ENCODE measurements at regions not wholly inside any gene's neighbourhood (a gene's known extent, or its start where the extent isn't known, plus 50 kb on each side); places are given as distances from the start of the nearest gene placed in this dataset.

DNA sequence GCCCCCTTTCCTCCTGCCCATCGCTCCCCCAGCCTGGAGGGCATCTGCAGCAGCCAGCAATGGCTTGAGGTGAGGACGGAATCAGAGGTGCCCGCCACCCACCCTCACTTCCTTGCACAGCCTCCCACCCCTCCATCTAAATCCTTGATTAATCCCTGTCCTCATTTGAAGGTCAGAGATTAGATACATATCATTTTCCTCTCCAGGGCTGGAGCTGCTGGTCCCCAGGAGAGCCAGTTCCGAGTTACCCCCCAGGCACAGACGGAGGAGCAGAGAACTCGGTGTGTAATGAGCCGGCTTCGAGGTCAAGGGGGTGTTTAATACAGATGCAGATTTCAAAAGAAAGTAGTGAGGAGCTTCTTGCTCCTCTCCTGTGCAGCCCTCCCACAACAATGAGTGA, 542.1 kb downstream of the MN1 start:
- no peak for FAIRE-seq
- POLR2A ChIA-PET (ENCODE audit: partially characterized antibody), result no interaction called here

More for the DNA sequence above, 542.1 kb downstream of the MN1 start:
- TF ChIP-seq TCF12 (IDR thresholded peaks at IDR 0.05; ENCODE audit: low read depth, low read length), result no peak
- no peak for TF ChIP-seq JUN (IDR thresholded peaks at IDR 0.05; ENCODE audit: low read depth, low read length)
- no peak for TF ChIP-seq CHD2 (IDR thresholded peaks at IDR 0.05; ENCODE audit: low read length)
- no peak for TF ChIP-seq EGR1 (IDR thresholded peaks at IDR 0.05; ENCODE audit: borderline replicate concordance, low read depth, low read length)
- TF ChIP-seq TAF7 (optimal IDR thresholded peaks at IDR 0.05; ENCODE audit: borderline replicate concordance, low read depth, low read length), result no peak
- Histone ChIP-seq H2BK5ac (ENCODE audit: low read depth, low read length) (no peak overlapping the region), H4K8ac (ENCODE audit: extremely low read depth, insufficient read depth, low read length) (no peak overlapping the region), H4K20me1 (replicated peaks in 1 of 2; ENCODE audit: control insufficient read depth in 1 of 2, insufficient read depth in 2 of 2, low read length in 2 of 2) (no peaks in the 10 kb centered on the region), H3K4me2 (ENCODE audit: insufficient read depth in 1 of 2, low read depth in 2 of 2, low read length in 2 of 2) (no peak overlapping the region), H3K23me2 (ENCODE audit: low read depth, low read length) (0 out of 2 replicates have a peak, but pooled peaks cover 3% of the 10 kb centered on the region), H2BK12ac (ENCODE audit: low read depth, low read length) (no peak overlapping the region), H3K4ac (replicated peaks; ENCODE audit: insufficient read length, low read depth, low read length) (no peak overlapping the region), H3K18ac (ENCODE audit: extremely low read depth, low read length) (no peak overlapping the region; the same call in 1 of the 2 replicates), H2BK15ac (ENCODE audit: low read length) (no peak overlapping the region), H3K27ac (ENCODE audit: low read depth, low read length) (no peak overlapping the region), H3K4me3 (ENCODE audit: extremely low read depth in 1 of 4, insufficient read depth in 2 of 4, low read depth in 3 of 4, low read length in 4 of 4) (no peak overlapping the region), H3K14ac (ENCODE audit: insufficient read length) (no peak overlapping the region), H2AFZ (ENCODE audit: low read length) (no peak overlapping the region), H3K27me3 (replicated peaks in 1 of 4; ENCODE audit: control insufficient read depth in 3 of 4, extremely low read depth in 1 of 4, insufficient read depth in 3 of 4, low read length in 3 of 4) (no peaks in the 10 kb centered on the region), H3K4me1 (replicated peaks in 1 of 4; ENCODE audit: control insufficient read depth in 3 of 4, insufficient read depth in 4 of 4, low read length in 3 of 4) (peaks cover 0 to 8% (median 0%) of the 10 kb centered on the region in 4 experiments; a peak in 4 of 7 replicates), H3K9me3 (ENCODE audit: insufficient read depth in 2 of 2, low read depth in 1 of 2, low read length in 1 of 2) (peaks cover 5 to 8% of the 10 kb centered on the region in 2 experiments; a peak in 2 of 4 replicates), H2AK5ac (ENCODE audit: low read depth, low read length) (no peak overlapping the region), H2BK20ac (ENCODE audit: low read length) (peak overlapping the region; percentile 73; the same call in 1 of the 2 replicates), H3K23ac (ENCODE audit: insufficient read length) (no peak overlapping the region), H4K91ac (replicated peaks; ENCODE audit: insufficient read length, low read length) (no peak overlapping the region), H3K79me2 (ENCODE audit: control insufficient read depth in 1 of 2, insufficient read depth in 2 of 2, low read length in 2 of 2) (no peaks in the 10 kb centered on the region), H4K5ac (ENCODE audit: insufficient read length, low read depth, low read length) (no peak overlapping the region), H3K9ac (replicated peaks in 1 of 4; ENCODE audit: extremely low read depth in 1 of 4, low read depth in 3 of 4, low read length in 3 of 4) (no peak overlapping the region), H3K36me3 (ENCODE audit: control insufficient read depth in 2 of 4, insufficient read depth in 4 of 4, low read length in 3 of 4) (no peaks in the 10 kb centered on the region), H3K56ac (replicated peaks; ENCODE audit: insufficient read length, low read depth, low read length) (no peak overlapping the region), H3K79me1 (ENCODE audit: low read depth, low read length) (no peaks in the 10 kb centered on the region), H2BK120ac (replicated peaks; ENCODE audit: low read depth, low read length) (no peak overlapping the region)
- WGBS, 2 experiments (ENCODE audit: extremely low coverage in 1 of 2, insufficient coverage in 1 of 2, insufficient read length in 1 of 2, insufficient replicate concordance in 2 of 2, low coverage in 1 of 2, low lambda C conversion rate in 2 of 2, missing lambda C conversion rate in 1 of 2), result 87% methylated on average over 7 of the region's 8 CpGs; no CpG with 5 or more reads in 1 of the 2 experiments
- CTCF ChIA-PET (ENCODE audit: partially characterized antibody), result interaction anchor here (1.1 to 1.5 kb wide), 3 partner anchors 8 to 72 kb away, joined by 3 to 9 read pairs (median 5); no protein-coding TSS in a partner anchor
- DNase-seq (ENCODE audit: low read depth in 1 of 2, low spot score in 2 of 2), result no peak

Data from H1 (cell line).